Kidney (tissue), 13 donors: ENCODE measurements at regions not wholly inside any gene's neighbourhood (a gene's known extent, or its start where the extent isn't known, plus 50 kb on each side); places are given as distances from the start of the nearest gene placed in this dataset.

Experiments used
- DNase-seq, 5 donors: peaks; one replicate each; pipeline ENCODE4 v3.0.0-alpha.2; 2013 to 2020
- FAIRE-seq: peaks from 2 replicates; lab custom pipeline; 2012; peaks lifted over from hg19 to GRCh38; lab: Jason Lieb, UNC
- H3K27ac ChIP-seq, 2 donors: one replicate each; pipeline ENCODE4 v1.7.0; 2013; ENCODE audit warnings: low read depth in 2 of 2, low read length in 2 of 2, inconsistent platforms in 1 of 2
- H3K27me3 ChIP-seq: one replicate; pipeline ENCODE4 v1.7.1; 2013; ENCODE audit warnings: low read length, inconsistent platforms; ENCODE audit not compliant: control insufficient read depth, insufficient read depth
- H3K36me3 ChIP-seq, 3 donors: one replicate each; pipeline versions ENCODE4 v1.7.0 to v1.7.1; 2013; ENCODE audit warnings: low read length in 3 of 3, control low read depth in 1 of 3, inconsistent platforms in 1 of 3; ENCODE audit not compliant: insufficient read depth in 3 of 3, control insufficient read depth in 2 of 3
- H3K4me1 ChIP-seq, 3 donors: one replicate each; pipeline versions ENCODE4 v1.7.0 to v1.7.1; 2013; ENCODE audit warnings: low read length in 3 of 3, inconsistent platforms in 1 of 3, low read depth in 1 of 3; ENCODE audit not compliant: control insufficient read depth in 2 of 3, insufficient read depth in 2 of 3
- H3K4me3 ChIP-seq, 3 donors: one replicate each; pipeline versions ENCODE4 v1.7.0 to v1.8.1; 2013; ENCODE audit warnings: low read length in 3 of 3, control low read depth in 1 of 3, inconsistent platforms in 1 of 3
- H3K9ac ChIP-seq, 3 donors: one replicate each; pipeline versions ENCODE4 v1.7.0 to v1.7.1; 2013; ENCODE audit warnings: low read length in 3 of 3, control low read depth in 1 of 3, inconsistent platforms in 1 of 3
- H3K9me3 ChIP-seq, 3 donors: one replicate each; pipeline versions ENCODE4 v1.7.0 to v1.7.1; 2013; ENCODE audit warnings: low read length in 3 of 3, control low read depth in 1 of 3, inconsistent platforms in 1 of 3; ENCODE audit not compliant: control insufficient read depth in 2 of 3, insufficient read depth in 1 of 3
- intact Hi-C: fragments of 100-400 bp; cut with DNase I; formaldehyde crosslinking; loops from one replicate; pipeline ENCODE4 v1.11.1; 2022
- TF ChIP-seq, protein P1 (sequence below): IDR thresholded peaks from 3 replicates; pipeline ENCODE4 v1.5.1; 2012; ENCODE audit warnings: mild to moderate bottlenecking, moderate library complexity, borderline replicate concordance; ENCODE audit not compliant: insufficient read depth; ENCODE audit errors: extremely low read depth
- donor health status: control.
- donor health status: control.
- donor health status: control.
- donor health status: control.
- donor health status: control.
- donor health status: DM: yes; HTN: yes; CAD: no.
- donor health status: Normal renal cell carcinoma (clear cell type).

- Histone ChIP-seq H3K4me3 (no peak overlapping the region), H3K9ac (no peak overlapping the region), H3K4me1 (no peaks in the 10 kb centered on the region), H3K27ac (no peak overlapping the region), H3K27me3 (no peaks in the 10 kb centered on the region), H3K9me3 (peaks cover 0 to 4% (median 2%) of the 10 kb centered on the region in 3 donors), H3K36me3 (no peaks in the 10 kb centered on the region)
- no peak for DNase-seq
- intact Hi-C loops, result no loop called here
- no peak for FAIRE-seq
- TF ChIP-seq, protein P1, sequence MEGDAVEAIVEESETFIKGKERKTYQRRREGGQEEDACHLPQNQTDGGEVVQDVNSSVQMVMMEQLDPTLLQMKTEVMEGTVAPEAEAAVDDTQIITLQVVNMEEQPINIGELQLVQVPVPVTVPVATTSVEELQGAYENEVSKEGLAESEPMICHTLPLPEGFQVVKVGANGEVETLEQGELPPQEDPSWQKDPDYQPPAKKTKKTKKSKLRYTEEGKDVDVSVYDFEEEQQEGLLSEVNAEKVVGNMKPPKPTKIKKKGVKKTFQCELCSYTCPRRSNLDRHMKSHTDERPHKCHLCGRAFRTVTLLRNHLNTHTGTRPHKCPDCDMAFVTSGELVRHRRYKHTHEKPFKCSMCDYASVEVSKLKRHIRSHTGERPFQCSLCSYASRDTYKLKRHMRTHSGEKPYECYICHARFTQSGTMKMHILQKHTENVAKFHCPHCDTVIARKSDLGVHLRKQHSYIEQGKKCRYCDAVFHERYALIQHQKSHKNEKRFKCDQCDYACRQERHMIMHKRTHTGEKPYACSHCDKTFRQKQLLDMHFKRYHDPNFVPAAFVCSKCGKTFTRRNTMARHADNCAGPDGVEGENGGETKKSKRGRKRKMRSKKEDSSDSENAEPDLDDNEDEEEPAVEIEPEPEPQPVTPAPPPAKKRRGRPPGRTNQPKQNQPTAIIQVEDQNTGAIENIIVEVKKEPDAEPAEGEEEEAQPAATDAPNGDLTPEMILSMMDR, result no peak
These were observed 134.8 kb downstream of the MFSD1 start for GRCh38 chr3:158936530-158937113.

- Histone ChIP-seq H3K27ac (no peak overlapping the region), H3K36me3 (no peaks in the 10 kb centered on the region), H3K4me1 (no peaks in the 10 kb centered on the region), H3K9me3 (no peaks in the 10 kb centered on the region), H3K27me3 (no peaks in the 10 kb centered on the region), H3K9ac (no peak overlapping the region), H3K4me3 (no peak overlapping the region)
- DNase-seq (no peak), FAIRE-seq (no peak)
- TF ChIP-seq, protein P1, result no peak
- intact Hi-C loops, result no loop called here
These were observed 148.5 kb downstream of the MFSD1 start for GRCh38 chr3:158950178-158950901.

DNA sequence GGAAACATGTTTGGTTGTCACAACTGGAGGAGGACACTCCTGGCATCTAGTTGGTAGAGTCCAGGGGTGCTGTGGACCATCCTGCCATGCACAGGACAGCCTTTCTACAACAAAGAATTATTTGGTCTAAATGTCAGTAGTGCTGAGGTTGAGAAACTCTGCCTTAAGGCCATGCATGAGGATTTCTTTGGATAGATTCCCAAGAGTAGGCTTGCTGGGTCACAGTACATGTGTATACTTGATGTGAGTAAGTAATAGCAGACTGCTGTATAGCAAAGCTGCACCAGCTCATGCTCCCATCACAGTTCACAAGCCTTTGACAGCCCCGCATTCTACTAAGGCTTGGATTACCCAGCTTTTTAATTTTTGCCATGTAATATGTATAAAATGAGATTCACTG lies 151.3 kb downstream of the MFSD1 start:
- no peak for FAIRE-seq
- no peaks in the 10 kb centered on the region for H3K4me1 ChIP-seq
- no peak overlapping the region for H3K27ac ChIP-seq
- intact Hi-C loops, result no loop called here
- no peak overlapping the region for H3K9ac ChIP-seq
- DNase-seq, result no peak
- no peaks in the 10 kb centered on the region for H3K36me3 ChIP-seq
- TF ChIP-seq, protein P1, result no peak
- no peaks in the 10 kb centered on the region for H3K9me3 ChIP-seq
- H3K4me3 ChIP-seq, result no peak overlapping the region
- no peaks in the 10 kb centered on the region for H3K27me3 ChIP-seq
